Esophagus muscularis mucosa (tissue), 3 donors: ENCODE measurements at regions not wholly inside any gene's neighbourhood (a gene's known extent, or its start where the extent isn't known, plus 50 kb on each side); places are given as distances from the start of the nearest gene placed in this dataset.

ENCODE experiments used
- CTCF ChIP-seq, 3 experiments: fragments of 200-600 bp in 2 of 3; fragments of 450-650 bp in 1 of 3; sonication (generic) in 2 of 3; IDR thresholded peaks; one replicate each; pipeline ENCODE4 v1.5.1; 2017 to 2019; ENCODE audit warnings: antibody characterized with exemption in 3 of 3, mild to moderate bottlenecking in 2 of 3, moderate library complexity in 1 of 3
- POLR2A ChIP-seq: fragments of 450-650 bp; IDR thresholded peaks from one replicate; pipeline ENCODE4 v1.6.1; 2017; ENCODE audit warnings: antibody characterized with exemption, moderate library complexity, mild to moderate bottlenecking, low read depth

- TF ChIP-seq CTCF (IDR thresholded peaks at IDR 0.05), result no peak
- TF ChIP-seq POLR2A, result no peak
Measured at GRCh38 chr1:177838907-177839485, 130.9 kb downstream of the SEC16B start.
